HG03175 (cell line): ENCODE measurements at regions not wholly inside any gene's neighbourhood (a gene's known extent, or its start where the extent isn't known, plus 50 kb on each side); places are given as distances from the start of the nearest gene placed in this dataset.

Experiments
- ATAC-seq: cut with Tn5 transposase; IDR thresholded peaks from one replicate; pipeline ENCODE4 v1.9.1; 2021; ENCODE audit warnings: mild to moderate bottlenecking, moderate library complexity; ENCODE audit not compliant: unreplicated experiment

- no peak for ATAC-seq
Measured at GRCh38 chr4:134393592-134393991, 192.0 kb upstream of the PABPC4L start.

- no peak for ATAC-seq
Measured at GRCh38 chr4:134390319-134390718, 188.7 kb upstream of the PABPC4L start.

- no peak for ATAC-seq
Measured at GRCh38 chr4:134388351-134388750, 186.8 kb upstream of the PABPC4L start.

- ATAC-seq = no peak
Measured at GRCh38 chr4:134382478-134383227, 181.1 kb upstream of the PABPC4L start.

GRCh38 chr4:134375775-134376174, 174.2 kb upstream of the PABPC4L start:
- ATAC-seq = no peak

- no peak for ATAC-seq
Measured at GRCh38 chr4:134365852-134366251, 164.3 kb upstream of the PABPC4L start.

GRCh38 chr4:134364928-134365327, 163.3 kb upstream of the PABPC4L start:
- ATAC-seq = no peak

- ATAC-seq = no peak
Measured at GRCh38 chr4:134345244-134345643, 143.7 kb upstream of the PABPC4L start.

GRCh38 chr4:134343656-134344055, 142.1 kb upstream of the PABPC4L start:
- ATAC-seq = no peak

- ATAC-seq = no peak
Measured at GRCh38 chr4:134343081-134343480, 141.5 kb upstream of the PABPC4L start.

- no peak for ATAC-seq
Measured at GRCh38 chr4:134337574-134337973, 136.0 kb upstream of the PABPC4L start.

- ATAC-seq = no peak
Measured at GRCh38 chr4:134328741-134329140, 127.2 kb upstream of the PABPC4L start.

GRCh38 chr4:134327274-134328122, 125.9 kb upstream of the PABPC4L start:
- ATAC-seq = no peak

- no peak for ATAC-seq
Measured at GRCh38 chr4:134326866-134327265, 125.3 kb upstream of the PABPC4L start.

- no peak for ATAC-seq
Measured at GRCh38 chr4:134324179-134324578, 122.6 kb upstream of the PABPC4L start.

- ATAC-seq = no peak
Measured at GRCh38 chr4:134320048-134320447, 118.5 kb upstream of the PABPC4L start.

GRCh38 chr4:134313591-134313990, 112.0 kb upstream of the PABPC4L start:
- no peak for ATAC-seq

GRCh38 chr4:134309715-134310114, 108.1 kb upstream of the PABPC4L start:
- no peak for ATAC-seq

GRCh38 chr4:134308910-134309309, 107.3 kb upstream of the PABPC4L start:
- ATAC-seq = no peak

GRCh38 chr4:134298313-134298712, 96.7 kb upstream of the PABPC4L start:
- ATAC-seq = no peak

GRCh38 chr4:134297765-134298164, 96.2 kb upstream of the PABPC4L start:
- no peak for ATAC-seq

- no peak for ATAC-seq
Measured at GRCh38 chr4:134282680-134283079, 81.1 kb upstream of the PABPC4L start.
